Left lung (tissue), 4 donors: ENCODE measurements at regions not wholly inside any gene's neighbourhood (a gene's known extent, or its start where the extent isn't known, plus 50 kb on each side); places are given as distances from the start of the nearest gene placed in this dataset.

Source experiments
- ATAC-seq: fragments of 200-7000 bp; cut with Tn5 transposase; one replicate; pipeline ENCODE4 v1.9.1; 2020; ENCODE audit warnings: moderate library complexity
- DNase-seq, 4 donors: peaks; one replicate each; pipeline ENCODE4 v3.0.0-alpha.2; 2013 to 2020
- H3K27ac ChIP-seq, 2 donors: fragments of 200-600 bp; sonication (generic) in 1 of 2; one replicate each; pipeline versions ENCODE4 v1.5.0 to v1.8.0; 2020 to 2021
- H3K27me3 ChIP-seq, 2 donors: fragments of 200-600 bp; sonication (generic) in 1 of 2; one replicate each; pipeline versions ENCODE4 v1.5.0 to v1.8.0; 2020 to 2021
- H3K36me3 ChIP-seq, 2 donors: fragments of 200-600 bp; sonication (generic) in 1 of 2; one replicate each; pipeline versions ENCODE4 v1.5.0 to v1.8.0; 2020 to 2021
- H3K4me1 ChIP-seq, 2 donors: fragments of 200-600 bp; one replicate each; pipeline ENCODE4 v1.8.0; 2021
- H3K4me3 ChIP-seq, 2 donors: fragments of 200-600 bp; sonication (generic) in 1 of 2; one replicate each; pipeline versions ENCODE4 v1.5.0 to v1.8.0; 2020 to 2021; ENCODE audit warnings: mild to moderate bottlenecking in 1 of 2
- H3K9me3 ChIP-seq, 2 donors: fragments of 200-600 bp; sonication (generic) in 1 of 2; one replicate each; pipeline versions ENCODE4 v1.5.0 to v1.8.0; 2020 to 2021
- CTCF ChIP-seq, 2 donors: fragments of 200-600 bp; sonication (generic) in 1 of 2; IDR thresholded peaks; one replicate each; pipeline versions ENCODE4 v1.5.0 to v1.8.0; 2021; ENCODE audit warnings: antibody characterized with exemption in 2 of 2
- intact Hi-C, 2 donors: fragments of 100-400 bp; cut with DNase I; formaldehyde crosslinking; loops; one replicate each; pipeline versions ENCODE4 v1.11.2 to v1.14.2; 2022
- donor health status: DM: no; HTN: yes; CAD: no.
- donor health status: DM: no; HTN: no; CAD: no.

- ATAC-seq (no peak), DNase-seq (no peak)
- Histone ChIP-seq H3K4me1 (peaks cover 0 to 52% of the 10 kb centered on the region in 2 donors), H3K9me3 (no peaks in the 10 kb centered on the region), H3K36me3 (peaks cover 0 to 24% of the 10 kb centered on the region in 2 donors), H3K27ac (no peak overlapping the region), H3K4me3 (no peak overlapping the region), H3K27me3 (no peaks in the 10 kb centered on the region)
- no peak for TF ChIP-seq CTCF (IDR thresholded peaks at IDR 0.05)
- intact Hi-C loops: no loop called here
These were observed 471.1 kb downstream of the SHQ1 start for GRCh38 chr3:72376956-72377710.

GRCh38 chr3:72375237-72376076 is 472.8 kb downstream of the SHQ1 start:
- H3K27me3 ChIP-seq: no peaks in the 10 kb centered on the region
- no peak for ATAC-seq
- peaks cover 0 to 35% of the 10 kb centered on the region in 2 donors for H3K4me1 ChIP-seq
- no peaks in the 10 kb centered on the region for H3K9me3 ChIP-seq
- H3K36me3 ChIP-seq: peaks cover 0 to 24% of the 10 kb centered on the region in 2 donors
- intact Hi-C loops: no loop called here
- no peak overlapping the region for H3K4me3 ChIP-seq
- DNase-seq: no peak
- no peak for TF ChIP-seq CTCF (IDR thresholded peaks at IDR 0.05)
- no peak overlapping the region for H3K27ac ChIP-seq

GRCh38 chr3:72373139-72373538 is 475.1 kb downstream of the SHQ1 start:
- TF ChIP-seq CTCF (IDR thresholded peaks at IDR 0.05): no peak
- H3K27me3 ChIP-seq: no peaks in the 10 kb centered on the region
- DNase-seq (no peak), ATAC-seq (no peak)
- H3K4me3 ChIP-seq: no peak overlapping the region
- no peak overlapping the region for H3K27ac ChIP-seq
- intact Hi-C loops: no loop called here
- peaks cover 0 to 17% of the 10 kb centered on the region in 2 donors for H3K4me1 ChIP-seq
- H3K9me3 ChIP-seq: no peaks in the 10 kb centered on the region
- H3K36me3 ChIP-seq: peaks cover 0 to 15% of the 10 kb centered on the region in 2 donors

GRCh38 chr3:72372161-72372560 is 476.1 kb downstream of the SHQ1 start:
- intact Hi-C loops: no loop called here
- H3K4me1 ChIP-seq: peaks cover 0 to 13% of the 10 kb centered on the region in 2 donors
- ATAC-seq: no peak

More at GRCh38 chr3:72372161-72372560, 476.1 kb downstream of the SHQ1 start:
- H3K27ac ChIP-seq: no peak overlapping the region
- no peak overlapping the region for H3K4me3 ChIP-seq
- TF ChIP-seq CTCF (IDR thresholded peaks at IDR 0.05): no peak
- H3K27me3 ChIP-seq: no peaks in the 10 kb centered on the region
- DNase-seq: no peak
- peaks cover 0 to 5% of the 10 kb centered on the region in 2 donors for H3K36me3 ChIP-seq
- H3K9me3 ChIP-seq: no peaks in the 10 kb centered on the region
